HG03354 (cell line): ENCODE measurements at regions not wholly inside any gene's neighbourhood (a gene's known extent, or its start where the extent isn't known, plus 50 kb on each side); places are given as distances from the start of the nearest gene placed in this dataset.
"Not testable (repeated sequence)": the region's sequence is repeated elsewhere in the genome, so short reads cannot be mapped to it uniquely, and the experiment has no call there.

Experiments
- ATAC-seq: cut with Tn5 transposase; IDR thresholded peaks from one replicate; pipeline ENCODE4 v1.9.1; 2021; ENCODE audit warnings: mild to moderate bottlenecking; ENCODE audit not compliant: unreplicated experiment, poor library complexity, severe bottlenecking

DNA sequence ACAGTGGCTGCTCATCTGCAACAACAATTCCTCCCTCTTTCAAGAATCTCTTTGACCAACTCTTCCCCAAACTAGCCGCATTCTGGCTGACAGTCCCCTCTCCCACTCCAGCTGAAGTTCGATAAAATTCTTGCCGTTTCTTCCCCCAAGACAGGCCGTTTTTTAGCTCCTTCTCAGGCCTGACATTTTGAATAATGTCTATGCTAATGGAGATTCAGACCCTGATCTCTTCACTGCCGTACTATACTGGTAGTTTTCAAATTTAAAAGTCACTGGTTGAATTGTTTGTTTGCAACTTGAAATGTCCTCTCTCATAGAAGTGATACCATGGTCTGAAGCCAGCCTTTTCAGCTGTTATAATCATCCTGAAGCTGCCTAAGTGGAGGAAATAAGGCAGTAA is 65.9 kb upstream of the AMN1 start:
- no peak for ATAC-seq

DNA sequence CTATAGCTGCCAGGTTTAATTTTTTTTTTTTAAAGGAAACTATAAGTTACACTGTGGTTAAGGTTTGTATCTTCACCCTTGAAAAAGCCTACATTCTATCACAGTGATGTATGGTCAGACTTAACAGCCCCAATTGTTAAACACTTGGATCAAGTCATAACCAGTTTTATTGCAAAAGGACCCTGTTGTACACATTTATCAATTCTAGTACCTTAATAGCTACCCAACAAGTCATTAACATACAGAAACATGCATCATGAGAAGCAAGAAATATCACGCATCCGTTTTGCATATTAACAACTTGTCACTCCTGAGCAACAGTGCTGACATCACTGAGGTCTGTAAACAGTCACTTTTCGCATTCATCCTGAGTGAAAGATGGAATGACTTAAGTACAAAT is 62.4 kb upstream of the AMN1 start:
- not testable (repeated sequence) for ATAC-seq

DNA sequence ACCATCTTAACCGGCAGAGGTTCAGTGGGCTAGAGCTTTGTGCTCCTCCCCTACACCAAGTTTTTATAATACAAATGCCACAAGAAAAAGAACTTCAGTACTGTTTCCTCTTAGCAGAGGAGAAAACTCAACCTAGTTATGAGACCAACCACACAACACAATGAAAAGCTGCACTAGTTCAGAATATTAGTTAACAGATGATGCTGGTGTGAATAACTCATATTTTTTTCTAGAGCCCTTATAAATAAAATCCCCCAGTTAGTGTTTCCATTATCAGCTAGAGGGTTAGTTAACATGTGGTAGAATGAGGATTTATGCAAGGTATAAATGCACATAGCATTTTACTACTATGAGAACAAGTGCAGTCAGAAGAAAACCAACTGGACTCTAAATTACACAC is 61.9 kb upstream of the AMN1 start:
- no peak for ATAC-seq

DNA sequence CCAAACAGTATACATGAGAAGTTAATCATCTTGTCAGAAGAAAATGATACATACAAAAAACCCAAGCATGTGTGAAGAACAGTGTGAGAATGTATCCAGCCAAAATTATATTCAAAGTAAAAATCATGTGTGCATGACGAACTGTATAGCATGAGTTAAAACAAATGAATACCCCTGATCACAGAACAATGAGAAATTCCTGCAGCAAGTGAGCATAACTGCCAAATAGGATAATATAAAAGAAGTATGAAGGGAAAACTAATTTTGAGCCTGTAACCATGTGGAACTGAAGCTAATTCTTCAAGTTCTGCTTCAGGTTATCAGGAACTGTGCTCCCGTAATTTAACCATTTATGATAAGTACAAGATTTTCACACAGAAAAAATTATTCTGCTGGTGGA is 56.5 kb upstream of the AMN1 start:
- ATAC-seq: no peak

DNA sequence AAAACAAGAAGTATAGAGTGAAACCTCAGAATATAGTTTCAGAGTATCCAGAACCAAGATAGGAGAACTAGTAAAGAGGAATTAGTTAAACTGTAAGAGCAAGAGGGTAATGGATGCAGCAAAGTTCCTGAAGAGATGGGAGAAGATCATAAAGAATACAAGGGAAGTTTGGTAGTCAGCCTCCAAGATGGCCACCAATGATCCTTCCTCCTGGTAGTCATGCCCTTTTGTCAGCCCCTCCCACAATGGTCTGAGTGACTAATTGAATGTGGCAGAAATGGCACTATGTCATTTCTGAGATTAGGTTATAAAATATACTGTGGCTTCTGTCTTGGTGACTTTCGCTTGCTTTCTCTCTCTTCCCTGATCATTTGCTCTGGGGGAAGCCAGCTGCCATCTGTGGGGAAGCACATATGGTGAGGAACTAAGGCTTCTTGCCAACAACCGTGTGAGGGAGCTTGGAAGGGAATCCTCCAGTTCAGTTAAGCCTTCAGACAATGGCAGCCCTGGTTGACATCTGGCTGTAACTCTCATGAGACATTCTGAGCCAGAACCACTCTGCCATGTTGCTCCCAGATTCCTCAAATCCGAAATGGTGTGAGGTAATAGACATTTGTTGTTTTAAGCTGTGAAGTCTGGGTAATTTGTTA is 55.3 kb upstream of the AMN1 start:
- ATAC-seq: no peak

DNA sequence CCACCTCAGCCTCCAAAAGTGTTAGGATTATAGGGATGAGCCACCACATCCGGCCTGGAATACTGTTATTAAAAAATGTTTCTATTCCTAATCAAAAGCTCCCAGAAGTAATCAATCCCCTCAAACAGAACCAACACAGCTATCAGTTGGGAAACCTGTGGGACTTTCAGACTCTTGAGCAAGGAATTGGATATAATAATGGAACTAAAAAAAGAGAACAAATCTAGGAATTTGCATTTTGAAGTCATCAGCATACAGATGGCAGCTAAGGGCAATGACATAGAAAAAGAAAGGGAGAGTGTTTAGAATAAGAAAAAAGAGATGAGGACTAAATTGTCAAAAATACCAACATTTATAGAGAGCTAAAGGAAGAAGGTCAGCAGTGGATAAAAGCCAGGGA is 54.7 kb upstream of the AMN1 start:
- no peak for ATAC-seq

DNA sequence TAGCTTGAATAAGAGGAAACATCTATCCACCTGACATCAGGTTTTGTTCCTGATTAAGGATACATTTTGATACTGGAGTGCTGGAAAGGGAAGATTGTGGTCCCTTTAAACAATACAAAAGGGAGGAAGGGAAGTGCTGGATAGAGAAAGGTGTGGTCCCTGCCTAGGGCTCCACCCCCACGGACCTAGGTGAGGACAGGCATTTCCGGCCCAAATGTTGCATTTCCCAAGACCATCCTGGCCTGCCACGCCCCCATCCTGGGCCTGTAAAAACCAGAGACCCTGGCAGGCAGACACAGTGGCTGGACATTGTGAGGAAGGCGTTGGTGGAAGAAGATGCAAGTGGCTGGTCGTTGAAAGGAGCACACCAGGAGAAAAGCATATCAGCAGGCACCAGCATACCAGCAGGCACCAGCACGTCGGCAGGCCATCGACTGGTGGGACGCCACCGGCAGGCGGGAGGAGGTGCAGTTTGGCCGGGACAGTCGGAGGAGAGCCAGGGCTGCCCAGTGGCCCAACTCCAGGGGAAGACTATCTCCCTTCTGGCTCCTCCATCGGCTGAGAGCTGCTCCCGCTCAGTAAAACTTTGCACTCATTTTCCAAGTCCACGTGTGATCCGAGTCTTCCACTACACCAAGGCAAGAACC is 53.2 kb upstream of the AMN1 start:
- ATAC-seq: no peak

DNA sequence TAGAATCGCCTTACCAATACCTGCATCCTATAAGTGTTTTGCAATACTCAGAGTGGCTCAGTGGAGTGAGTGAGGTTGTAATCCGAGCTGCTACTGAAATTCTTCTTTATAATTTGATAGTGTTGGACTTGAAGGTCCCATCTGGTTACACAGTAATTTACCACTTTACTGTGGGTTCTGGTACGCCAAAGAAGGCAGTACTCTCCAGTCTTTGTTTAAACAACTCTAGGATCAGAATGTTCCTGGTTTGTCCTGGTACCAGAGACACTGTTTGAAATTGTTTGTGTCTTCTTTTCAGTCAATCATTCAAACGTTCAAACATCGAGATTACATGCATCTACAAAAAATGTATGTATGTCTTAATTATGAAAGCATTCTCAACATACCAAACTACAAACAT is 51.3 kb upstream of the AMN1 start:
- ATAC-seq: no peak

DNA sequence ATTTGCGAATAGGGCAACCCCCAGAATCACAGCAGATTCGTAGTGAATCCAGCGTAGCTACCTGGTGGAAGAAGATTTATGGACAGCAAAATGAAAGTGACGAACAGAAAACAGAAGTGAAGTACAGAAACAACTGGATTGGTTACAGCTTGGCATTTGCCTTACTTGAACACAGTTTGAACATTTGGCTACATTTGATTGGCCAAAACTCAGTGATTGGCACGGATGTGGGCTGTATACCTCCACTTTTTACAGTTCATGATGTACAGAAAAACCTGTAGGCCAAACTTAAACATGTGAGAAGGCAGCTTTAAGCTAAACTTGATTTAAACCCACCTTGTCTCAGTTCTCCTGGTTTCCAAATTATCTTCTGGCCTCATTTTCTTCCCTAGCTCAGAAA is 49.9 kb upstream of the AMN1 start:
- no peak for ATAC-seq
